AG10803 (cell line): ENCODE measurements at regions not wholly inside any gene's neighbourhood (a gene's known extent, or its start where the extent isn't known, plus 50 kb on each side); places are given as distances from the start of the nearest gene placed in this dataset.

Experiments used
- DNase-seq: peaks from one replicate; pipeline ENCODE4 v3.0.0; 2010; ENCODE audit warnings: low read depth
- H3K4me3 ChIP-seq: 2 replicates; pipeline ENCODE4 v1.5.1; 2011; ENCODE audit warnings: mild to moderate bottlenecking, low read length, control low read depth
- TF ChIP-seq, protein P1 (sequence below): conservative IDR thresholded peaks from 2 replicates; pipeline ENCODE4 v1.5.1; 2011; ENCODE audit warnings: mild to moderate bottlenecking, low read length, control low read depth, inconsistent platforms

DNA sequence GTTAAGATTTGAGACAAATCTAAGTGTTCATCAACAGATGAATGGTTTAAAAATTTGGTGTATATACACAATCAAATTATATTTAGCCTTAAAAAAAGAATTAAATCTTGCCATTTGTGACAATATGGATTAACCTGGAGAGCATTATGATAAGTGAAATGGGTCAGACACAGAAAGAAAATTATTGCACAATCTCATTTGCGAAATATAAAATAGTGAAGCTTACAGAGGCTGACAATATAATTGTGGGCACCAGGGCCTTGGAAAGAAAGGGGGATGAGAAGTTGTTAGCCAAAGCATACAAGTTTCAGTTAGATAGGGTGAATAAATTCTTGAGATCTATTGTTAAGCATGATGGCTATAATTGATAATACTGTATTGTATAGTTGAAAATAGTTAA is 883.0 kb downstream of the TECRL start:
- H3K4me3 ChIP-seq, result no peak overlapping the region
- TF ChIP-seq, protein P1, sequence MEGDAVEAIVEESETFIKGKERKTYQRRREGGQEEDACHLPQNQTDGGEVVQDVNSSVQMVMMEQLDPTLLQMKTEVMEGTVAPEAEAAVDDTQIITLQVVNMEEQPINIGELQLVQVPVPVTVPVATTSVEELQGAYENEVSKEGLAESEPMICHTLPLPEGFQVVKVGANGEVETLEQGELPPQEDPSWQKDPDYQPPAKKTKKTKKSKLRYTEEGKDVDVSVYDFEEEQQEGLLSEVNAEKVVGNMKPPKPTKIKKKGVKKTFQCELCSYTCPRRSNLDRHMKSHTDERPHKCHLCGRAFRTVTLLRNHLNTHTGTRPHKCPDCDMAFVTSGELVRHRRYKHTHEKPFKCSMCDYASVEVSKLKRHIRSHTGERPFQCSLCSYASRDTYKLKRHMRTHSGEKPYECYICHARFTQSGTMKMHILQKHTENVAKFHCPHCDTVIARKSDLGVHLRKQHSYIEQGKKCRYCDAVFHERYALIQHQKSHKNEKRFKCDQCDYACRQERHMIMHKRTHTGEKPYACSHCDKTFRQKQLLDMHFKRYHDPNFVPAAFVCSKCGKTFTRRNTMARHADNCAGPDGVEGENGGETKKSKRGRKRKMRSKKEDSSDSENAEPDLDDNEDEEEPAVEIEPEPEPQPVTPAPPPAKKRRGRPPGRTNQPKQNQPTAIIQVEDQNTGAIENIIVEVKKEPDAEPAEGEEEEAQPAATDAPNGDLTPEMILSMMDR, result no peak
- DNase-seq, result no peak

DNA sequence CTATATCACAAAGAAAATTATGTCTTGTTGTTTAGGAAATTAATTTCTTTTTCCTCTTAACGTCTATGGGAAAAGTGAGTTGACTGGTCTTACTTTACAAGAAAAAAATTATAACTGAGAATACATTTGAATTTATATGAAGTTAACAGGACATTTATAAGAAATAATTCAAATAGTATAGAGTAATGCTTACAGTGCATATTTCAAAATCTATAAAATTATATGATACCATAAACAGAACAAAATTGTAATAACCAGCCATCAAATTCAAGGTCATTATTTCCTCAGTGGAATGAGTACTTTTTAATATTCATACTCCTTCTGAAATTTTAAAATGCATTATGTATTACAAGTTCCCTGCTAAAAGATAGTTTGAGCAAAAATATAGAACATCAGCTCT is 884.5 kb downstream of the TECRL start:
- DNase-seq, result no peak
- TF ChIP-seq, protein P1, result no peak

DNA sequence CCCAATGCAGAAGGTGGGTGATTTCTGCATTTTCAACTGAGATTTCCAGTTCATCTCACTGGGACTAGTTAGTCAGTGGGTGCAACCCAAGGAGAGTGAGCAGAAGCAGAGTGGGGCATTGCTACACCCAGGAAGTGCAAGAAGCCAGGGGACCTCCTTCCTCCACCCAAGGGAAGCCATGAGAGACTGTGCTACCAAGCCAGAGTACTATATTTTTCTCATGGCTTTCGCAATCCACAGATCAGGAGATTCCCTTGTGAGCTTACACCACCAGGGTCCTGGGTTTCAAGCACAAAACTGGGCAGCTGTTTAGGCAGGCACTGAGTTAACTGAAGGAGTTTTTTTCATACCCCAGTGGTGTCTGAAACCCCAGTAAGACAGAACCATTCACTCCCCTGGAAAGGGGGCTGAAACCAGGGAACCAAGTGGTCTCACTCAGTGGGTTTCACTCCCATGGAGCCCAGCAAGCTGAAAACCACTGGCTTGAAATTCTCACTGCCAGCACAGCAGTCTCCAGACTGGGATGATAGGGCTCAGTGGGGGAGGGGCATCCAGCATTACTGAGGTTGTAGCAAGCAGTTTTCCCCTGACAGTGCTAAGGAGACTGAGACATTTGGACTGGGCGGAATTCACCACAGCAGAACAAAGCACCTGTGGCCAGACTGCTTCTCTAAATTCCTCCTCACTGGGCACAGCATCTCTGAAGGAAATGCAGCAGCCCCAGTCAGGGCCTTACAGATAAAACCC is 903.4 kb downstream of the TECRL start:
- TF ChIP-seq, protein P1, result no peak
- no peak for DNase-seq
- H3K4me3 ChIP-seq, result no peak overlapping the region

More for the DNA sequence above, 884.5 kb downstream of the TECRL start:
- H3K4me3 ChIP-seq, result no peak overlapping the region

DNA sequence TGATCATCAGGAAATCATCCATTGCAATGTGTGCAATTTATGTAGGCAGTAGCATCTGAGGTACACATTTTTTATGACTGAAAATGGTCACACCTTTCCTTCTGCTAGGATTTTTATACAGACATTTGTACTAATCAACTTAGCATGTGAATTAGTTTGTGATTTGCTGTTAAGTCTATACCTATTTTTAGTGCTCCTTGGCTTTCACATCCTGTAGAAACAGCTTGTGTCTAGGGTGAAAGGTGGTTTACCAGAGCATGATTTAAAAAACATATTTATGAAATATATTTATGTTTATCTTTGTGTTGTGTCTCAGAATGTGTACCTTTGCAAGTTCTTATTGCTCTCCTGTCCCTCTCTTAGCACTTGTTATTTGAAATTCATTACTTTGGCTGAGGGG is 916.0 kb downstream of the TECRL start:
- DNase-seq, result no peak
- no peak overlapping the region for H3K4me3 ChIP-seq
- TF ChIP-seq, protein P1, result no peak

DNA sequence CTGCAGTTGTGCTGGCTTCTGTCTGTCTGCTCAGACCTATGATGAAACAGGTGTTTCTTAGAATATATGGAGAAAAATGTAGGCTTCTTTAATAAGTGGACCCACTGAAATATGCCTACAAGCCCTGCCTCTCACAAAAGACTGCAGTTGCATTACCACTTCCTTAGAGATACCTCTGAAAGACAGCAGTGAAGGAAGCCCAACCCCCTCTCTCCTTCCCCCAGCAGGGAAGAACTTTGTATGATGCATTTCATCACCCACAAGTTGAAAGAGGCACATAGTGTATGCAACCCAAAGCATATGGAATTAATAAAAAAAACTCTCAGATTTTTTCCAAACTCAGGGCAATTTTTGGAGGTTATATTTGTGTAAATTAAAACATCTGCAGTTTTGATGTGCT is 916.7 kb downstream of the TECRL start:
- H3K4me3 ChIP-seq, result no peak overlapping the region
- TF ChIP-seq, protein P1, result no peak
- DNase-seq, result no peak

DNA sequence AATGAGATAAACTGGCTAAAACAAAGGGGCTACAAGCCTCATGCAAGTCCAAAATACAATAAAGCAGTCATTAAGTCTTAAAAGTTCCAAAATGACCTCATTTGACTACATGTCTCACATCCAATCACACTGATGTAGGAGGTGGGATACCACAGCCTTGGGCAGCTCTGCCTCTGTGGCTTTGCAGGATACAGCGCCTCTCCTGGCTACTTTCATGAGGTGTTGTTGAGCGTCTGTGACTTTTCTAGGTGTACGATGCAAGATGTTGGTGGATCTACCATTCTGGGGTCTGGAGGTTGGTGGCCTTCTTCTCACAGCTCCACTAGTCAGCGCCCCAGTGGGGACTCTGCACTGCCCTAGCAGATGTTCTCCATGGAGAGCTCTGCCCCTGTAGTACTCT is 944.9 kb downstream of the TECRL start:
- no peak overlapping the region for H3K4me3 ChIP-seq
- no peak for DNase-seq
- TF ChIP-seq, protein P1, result no peak

DNA sequence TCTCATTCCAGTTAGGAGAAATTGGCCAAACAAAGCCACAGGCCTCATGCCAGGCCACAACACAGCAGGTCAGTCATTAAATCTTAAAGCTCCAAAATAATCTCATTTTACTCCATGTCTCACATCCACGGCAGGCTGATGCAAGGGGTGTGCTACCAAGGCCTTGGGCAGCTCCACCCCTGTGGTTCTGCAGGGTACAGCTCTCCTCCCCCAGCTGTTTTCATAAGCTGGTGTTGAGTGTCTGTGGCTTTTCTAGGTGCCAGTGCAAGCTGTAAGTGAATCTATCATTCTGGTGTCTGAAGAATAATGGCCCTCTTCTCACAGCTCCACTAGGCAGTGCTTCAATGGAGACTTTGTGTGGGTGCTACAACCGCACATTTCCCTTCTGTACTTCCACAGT is 949.2 kb downstream of the TECRL start:
- TF ChIP-seq, protein P1, result no peak
- no peak overlapping the region for H3K4me3 ChIP-seq
- DNase-seq, result no peak
